ENCODE measurements at regions not wholly inside any gene's neighbourhood (a gene's known extent, or its start where the extent isn't known, plus 50 kb on each side); places are given as distances from the start of the nearest gene placed in this dataset.
A peak's percentile ranks its signal among the peaks of the same experiment; 100 is the strongest.
"Not testable (repeated sequence)": the region's sequence is repeated elsewhere in the genome, so short reads cannot be mapped to it uniquely, and the experiment has no call there.

- peak in 3 of 7 donors; percentile 9 to 24 (median 12) for DNase-seq
- no peaks in the 10 kb centered on the region for H3K9me3 ChIP-seq (replicated peaks in 1 of 3)
- WGBS, 4 donors: 78 to 82% (median 82%) methylated on average over 4 to 5 of the region's 5 CpGs; no CpG with 5 or more reads in 1 of the 4 donors
These were observed 188.7 kb downstream of the UBE3A start for GRCh38 chr15:25250011-25250596.

GRCh38 chr15:25250906-25251622 lies 187.8 kb downstream of the UBE3A start:
- no peak overlapping the region for H3K4me3 ChIP-seq
- H3K9me3 ChIP-seq (replicated peaks in 1 of 3): no peaks in the 10 kb centered on the region
- peak in 2 of 7 donors; percentile 8 to 46 for DNase-seq
- 85 to 100% (median 96%) methylated on average over 5 to 14 of the region's 14 CpGs for WGBS, 4 donors
- no peak for TF ChIP-seq CTCF (IDR thresholded peaks at IDR 0.05)
- no peak for TF ChIP-seq POLR2A (IDR thresholded peaks at IDR 0.05)
- H3K27me3 ChIP-seq: no peaks in the 10 kb centered on the region
- H3K36me3 ChIP-seq (replicated peaks in 1 of 2): no peaks in the 10 kb centered on the region
- intact Hi-C loops (cut with DNase I): no loop called here
- H3K27ac ChIP-seq: no peak overlapping the region
- H3K4me1 ChIP-seq (replicated peaks in 1 of 2): no peaks in the 10 kb centered on the region

More at GRCh38 chr15:25250011-25250596, 188.7 kb downstream of the UBE3A start:
- Histone ChIP-seq H3K4me3 (no peak overlapping the region), H3K27me3 (no peaks in the 10 kb centered on the region), H3K4me1 (replicated peaks in 1 of 2) (no peaks in the 10 kb centered on the region), H3K36me3 (replicated peaks in 1 of 2) (no peaks in the 10 kb centered on the region), H3K27ac (no peak overlapping the region)
- TF ChIP-seq CTCF (IDR thresholded peaks at IDR 0.05) (no peak), POLR2A (IDR thresholded peaks at IDR 0.05) (no peak)
- intact Hi-C loops (cut with DNase I): no loop called here

- peak in 2 of 7 donors; percentile 12 to 29 for DNase-seq
- no peaks in the 10 kb centered on the region for H3K36me3 ChIP-seq (replicated peaks in 1 of 2)
- no peaks in the 10 kb centered on the region for H3K9me3 ChIP-seq (replicated peaks in 1 of 3)
- H3K4me1 ChIP-seq (replicated peaks in 1 of 2): no peaks in the 10 kb centered on the region
- TF ChIP-seq CTCF (IDR thresholded peaks at IDR 0.05) (no peak), POLR2A (IDR thresholded peaks at IDR 0.05) (no peak)
- H3K27me3 ChIP-seq: no peaks in the 10 kb centered on the region
- H3K4me3 ChIP-seq: no peak overlapping the region
- intact Hi-C loops (cut with DNase I): no loop called here
- no peak overlapping the region for H3K27ac ChIP-seq
- WGBS, 4 donors: 85 to 89% (median 86%) methylated on average over 6 to 17 of the region's 17 CpGs
These were observed 187.0 kb downstream of the UBE3A start for GRCh38 chr15:25251700-25252390.

- intact Hi-C loops (cut with DNase I); H3K4me1 ChIP-seq (replicated peaks in 1 of 2); H3K27me3 ChIP-seq; H3K4me3 ChIP-seq; H3K27ac ChIP-seq; H3K36me3 ChIP-seq (replicated peaks in 1 of 2); H3K9me3 ChIP-seq (replicated peaks in 1 of 3): not testable (repeated sequence)
- 90 to 97% (median 95%) methylated on average over 11 to 35 of the region's 35 CpGs for WGBS, 4 donors
- DNase-seq: peak in 1 of 7 donors; percentile 7
These were observed 185.5 kb downstream of the UBE3A start for GRCh38 chr15:25253048-25253973.
